ENCODE measurements at regions not wholly inside any gene's neighbourhood (a gene's known extent, or its start where the extent isn't known, plus 50 kb on each side); places are given as distances from the start of the nearest gene placed in this dataset.
A peak's percentile ranks its signal among the peaks of the same experiment; 100 is the strongest.
"Not testable (repeated sequence)": the region's sequence is repeated elsewhere in the genome, so short reads cannot be mapped to it uniquely, and the experiment has no call there.

DNA sequence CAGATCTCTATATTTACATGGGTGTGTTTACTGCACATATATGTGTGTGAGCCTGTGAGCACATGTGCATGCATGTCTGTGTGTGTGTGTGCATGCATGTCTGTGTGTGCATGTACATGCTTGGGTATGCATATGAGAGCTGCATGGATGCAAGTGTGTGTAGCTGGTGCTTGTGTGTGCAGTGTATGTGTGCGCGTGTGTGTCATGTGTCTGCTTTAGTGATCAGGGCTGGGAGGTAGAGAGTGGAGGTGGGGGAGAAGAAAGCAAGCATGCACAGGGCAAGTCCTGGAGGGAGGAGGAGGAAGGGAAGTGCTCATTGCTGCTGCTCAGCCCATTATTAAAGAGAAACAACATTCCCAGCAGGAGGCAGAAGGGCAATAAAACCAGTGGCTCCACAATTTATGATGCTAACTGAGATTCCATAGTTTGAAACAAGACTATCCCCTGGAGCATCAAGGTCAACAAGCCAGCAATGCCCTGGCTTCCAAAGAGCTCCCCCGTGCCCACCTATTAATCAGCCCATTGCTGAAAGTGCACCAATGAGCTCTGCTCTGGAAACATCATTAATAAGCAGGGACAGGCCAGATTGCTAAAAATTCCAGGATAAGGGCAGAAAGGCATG, 414.0 kb downstream of the MAFB start:
- DNase-seq (ENCODE audit: low spot score), result no peak

DNA sequence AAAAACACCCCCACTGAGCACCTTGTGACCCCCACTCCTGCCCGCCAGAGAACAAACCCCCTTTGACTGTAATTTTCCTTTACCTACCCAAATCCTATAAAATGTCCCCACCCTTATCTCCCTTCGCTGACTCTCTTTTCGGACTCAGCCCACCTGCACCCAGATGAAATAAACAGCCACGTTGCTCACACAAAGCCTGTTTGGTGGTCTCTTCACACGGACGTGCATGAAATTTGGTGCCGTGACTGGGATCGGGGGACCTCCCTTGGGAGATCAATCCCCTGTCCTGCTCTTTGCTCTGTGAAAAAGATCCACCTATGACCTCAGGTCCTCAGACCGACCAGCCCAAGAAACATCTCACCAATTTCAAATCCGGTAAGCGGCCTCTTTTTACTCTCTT, 419.8 kb downstream of the MAFB start:
- DNase-seq (ENCODE audit: low spot score), result not testable (repeated sequence)

- no peak for DNase-seq (ENCODE audit: low spot score)
Observed at GRCh38 chr20:40268321-40269075, 420.5 kb downstream of the MAFB start.

GRCh38 chr20:40265825-40266533, 423.1 kb downstream of the MAFB start:
- DNase-seq (ENCODE audit: low spot score), result peak; percentile 4

GRCh38 chr20:40262219-40262618, 426.8 kb downstream of the MAFB start:
- DNase-seq (ENCODE audit: low spot score), result no peak

GRCh38 chr20:40258931-40259330, 430.1 kb downstream of the MAFB start:
- no peak for DNase-seq (ENCODE audit: low spot score)

- no peak for DNase-seq (ENCODE audit: low spot score)
Observed at GRCh38 chr20:40257763-40258162, 431.3 kb downstream of the MAFB start.

GRCh38 chr20:40255365-40255764, 433.7 kb downstream of the MAFB start:
- DNase-seq (ENCODE audit: low spot score), result no peak

GRCh38 chr20:40254023-40254772, 434.8 kb downstream of the MAFB start:
- DNase-seq (ENCODE audit: low spot score), result no peak

DNA sequence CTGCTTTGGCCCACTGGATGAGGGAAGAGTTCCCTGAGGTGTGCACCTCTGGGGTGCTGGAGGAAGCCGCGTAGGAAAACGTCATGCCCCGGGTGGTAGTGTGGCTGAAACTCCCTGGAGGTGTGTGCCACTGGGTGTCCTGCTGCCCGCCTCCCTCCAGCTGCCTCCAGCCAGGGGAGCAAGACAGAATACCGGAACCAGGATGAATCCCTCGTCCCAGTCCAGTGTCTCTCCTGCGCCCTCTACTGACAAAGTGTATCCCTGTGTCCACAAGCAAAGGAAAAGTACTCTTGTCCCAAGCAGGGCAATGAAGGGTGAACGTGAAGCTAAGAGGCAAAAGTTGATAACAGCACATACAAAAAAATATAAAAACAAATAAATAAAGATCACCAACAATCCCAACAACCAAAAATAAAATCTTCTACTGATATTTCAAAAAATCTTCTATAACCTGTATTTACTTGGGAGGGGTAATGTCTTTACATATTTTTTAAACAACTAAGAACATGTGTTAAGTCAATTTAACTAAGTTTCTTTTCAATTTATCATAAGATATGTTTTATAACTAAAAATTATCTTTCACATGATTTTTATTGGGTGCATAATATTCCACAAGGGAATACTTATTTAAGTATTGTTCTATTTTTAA, 437.6 kb downstream of the MAFB start:
- peak; percentile 5 for DNase-seq (ENCODE audit: low spot score)

GRCh38 chr20:40249805-40250204, 439.2 kb downstream of the MAFB start:
- DNase-seq (ENCODE audit: low spot score), result no peak

DNA sequence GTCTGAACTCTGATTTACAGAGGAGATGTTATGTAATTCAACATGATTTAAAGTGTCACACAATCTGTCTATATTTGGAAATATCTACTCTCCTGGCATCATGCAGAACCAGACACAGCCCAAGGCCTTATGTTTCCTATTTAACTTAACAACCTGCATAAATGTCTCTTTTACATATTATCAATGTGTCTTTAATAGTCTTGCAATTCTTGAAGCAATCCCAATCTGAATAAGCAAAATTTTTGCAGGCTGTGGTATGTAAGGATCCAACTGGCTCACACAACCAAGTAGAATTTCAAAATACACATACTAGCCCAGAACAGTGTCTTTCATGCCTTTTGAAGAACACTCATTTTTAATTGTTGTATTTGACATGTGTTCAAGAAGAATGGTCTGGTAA, 443.2 kb downstream of the MAFB start:
- no peak for DNase-seq (ENCODE audit: low spot score)

- DNase-seq (ENCODE audit: low spot score), result no peak
Observed at GRCh38 chr20:40244286-40244685, 444.8 kb downstream of the MAFB start.

GRCh38 chr20:40241596-40242343, 447.3 kb downstream of the MAFB start:
- DNase-seq (ENCODE audit: low spot score), result no peak

DNA sequence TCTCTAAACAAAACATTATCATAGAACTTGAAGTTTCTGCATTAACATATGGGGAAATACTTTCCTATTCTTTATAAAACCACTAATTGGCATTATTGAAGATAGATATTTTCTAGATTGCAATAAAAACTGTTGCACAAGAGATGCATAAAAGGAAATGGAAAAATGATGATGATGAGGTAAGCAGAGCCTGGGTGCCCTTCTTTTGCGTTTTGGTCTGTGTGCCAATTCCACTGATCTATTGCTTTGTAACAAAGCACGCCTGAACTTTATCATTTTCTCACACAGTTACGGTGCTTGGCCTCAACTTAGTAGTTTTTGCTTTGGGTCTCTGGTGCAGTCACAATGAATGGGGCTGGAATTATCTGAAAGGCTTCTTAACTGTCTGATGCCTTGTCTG, 450.5 kb downstream of the MAFB start:
- no peak for DNase-seq (ENCODE audit: low spot score)

DNA sequence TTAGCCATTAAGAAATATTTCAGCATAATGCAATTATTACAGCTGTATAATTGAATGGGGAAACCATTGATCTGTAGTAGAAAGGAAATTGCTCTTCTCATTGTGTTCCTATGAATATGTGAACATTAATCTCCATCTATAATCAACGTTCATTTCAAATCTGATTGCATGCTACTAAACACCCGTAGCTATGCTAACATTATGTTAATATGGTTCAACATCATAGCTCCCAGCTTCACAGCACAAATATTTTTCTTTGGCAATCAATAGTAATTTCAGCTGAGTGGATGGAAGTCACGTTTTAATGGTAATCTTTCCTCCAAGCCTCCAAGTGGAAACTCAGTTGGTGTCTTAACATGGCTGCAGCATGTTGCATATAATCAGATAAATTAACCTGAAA, 454.4 kb downstream of the MAFB start:
- DNase-seq (ENCODE audit: low spot score), result no peak

DNA sequence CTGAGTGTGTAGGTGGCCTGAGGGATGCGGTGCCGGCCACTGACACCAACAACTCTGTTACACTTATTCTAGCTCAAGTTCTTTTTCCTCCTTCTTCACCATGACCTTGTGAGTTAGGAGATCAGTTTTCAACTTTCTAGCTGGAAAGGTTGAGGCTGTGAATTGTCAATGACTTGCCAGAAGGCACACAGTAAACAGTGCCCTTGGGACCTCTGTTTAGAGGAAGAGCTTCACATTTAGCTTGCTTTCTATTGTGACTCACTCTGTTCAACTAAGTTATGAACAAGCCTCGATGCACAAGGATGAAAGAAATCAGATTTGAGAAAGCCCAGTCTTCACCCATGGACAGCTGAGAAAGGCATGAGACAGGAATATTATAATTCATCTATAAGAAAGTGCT, 455.6 kb downstream of the MAFB start:
- no peak for DNase-seq (ENCODE audit: low spot score)

DNA sequence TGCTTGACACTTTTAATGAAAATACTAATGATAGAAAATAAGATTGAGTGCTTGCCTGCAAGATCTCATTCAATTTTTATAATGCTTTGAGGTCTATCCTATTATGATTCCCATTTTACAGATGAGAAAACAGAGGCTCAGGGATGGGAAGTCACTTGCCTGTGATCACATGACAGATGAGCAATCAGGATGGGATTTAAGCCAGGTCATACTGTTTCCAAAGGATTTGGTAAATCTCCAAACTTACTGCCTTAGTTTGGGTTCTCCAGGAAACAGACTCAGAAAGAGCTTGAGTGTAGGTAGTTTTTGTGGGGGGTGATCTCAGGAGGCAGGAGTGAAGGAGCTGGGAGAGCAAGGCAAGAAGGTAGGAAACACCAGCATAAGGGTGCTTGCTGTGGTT, 456.3 kb downstream of the MAFB start:
- no peak for DNase-seq (ENCODE audit: low spot score)

DNA sequence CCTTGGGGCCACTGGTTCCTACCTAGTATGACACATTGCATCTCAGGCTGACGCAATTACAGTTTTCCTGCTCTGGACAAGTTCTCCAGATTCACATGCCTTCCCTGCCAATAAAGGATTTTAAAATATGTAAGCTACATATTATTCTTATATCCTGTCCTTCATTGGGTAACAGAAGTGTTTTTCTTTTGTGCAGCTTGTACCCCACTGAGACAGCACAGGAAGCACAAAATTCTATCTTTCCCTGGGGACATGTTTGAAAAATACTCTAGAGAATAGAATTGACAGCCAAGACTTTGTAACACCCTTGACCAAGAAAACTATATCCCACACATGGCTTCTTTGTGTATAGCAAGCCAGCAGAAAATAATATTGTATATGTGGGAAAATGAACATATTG, 456.8 kb downstream of the MAFB start:
- DNase-seq (ENCODE audit: low spot score), result no peak

DNA sequence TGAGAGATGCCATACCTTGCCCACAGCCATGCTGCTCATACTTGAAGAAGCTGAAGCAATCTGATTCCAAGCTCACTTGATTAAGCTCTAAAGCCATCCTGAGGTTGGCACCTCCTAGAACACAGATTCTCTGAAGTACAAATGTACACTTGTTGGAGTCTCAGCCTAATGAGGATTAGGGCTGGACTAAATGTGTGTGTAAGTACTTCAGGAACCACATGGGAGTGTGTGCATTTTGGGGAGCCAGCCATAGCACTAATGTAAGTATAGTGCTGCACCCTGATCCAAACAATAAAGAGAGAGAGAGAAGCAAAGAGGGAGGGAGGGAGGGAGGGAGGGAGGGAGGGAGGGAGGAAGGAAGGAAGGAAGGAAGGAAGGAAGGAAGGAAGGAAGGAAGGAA, 458.6 kb downstream of the MAFB start:
- no peak for DNase-seq (ENCODE audit: low spot score)

DNA sequence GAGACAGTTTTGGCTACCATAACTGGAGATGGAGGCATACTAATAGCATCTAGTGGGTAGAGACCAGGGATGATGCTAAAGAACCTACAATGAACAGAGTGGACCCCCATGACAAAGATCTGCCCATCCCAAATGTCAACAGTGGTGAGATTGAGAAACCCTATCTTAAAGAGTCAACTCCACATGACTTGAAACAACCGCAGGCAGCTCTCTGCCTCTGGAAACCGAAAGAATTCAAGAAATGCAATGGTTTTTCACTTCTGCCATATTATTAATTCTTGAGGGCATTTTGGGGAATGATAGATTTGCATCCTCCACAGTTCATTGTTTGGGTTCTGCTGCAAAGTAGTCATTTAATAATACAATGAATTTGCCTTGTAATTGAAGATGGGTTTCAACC, 463.4 kb downstream of the MAFB start:
- no peak for DNase-seq (ENCODE audit: low spot score)

All from activated CD4-positive, alpha-beta T cell treated with anti-CD3 and anti-CD28 coated beads, Interleukin-2, Interleukin-4, amounts not matched to agents 100 ng/mL and 50 ng/mL, durations not matched to agents 16 hours and 8 hours (primary cell).